Amniotic stem cell (primary cell): ENCODE measurements at regions not wholly inside any gene's neighbourhood (a gene's known extent, or its start where the extent isn't known, plus 50 kb on each side); places are given as distances from the start of the nearest gene placed in this dataset.

Experiments used
- DNase-seq: peaks from one replicate; lab custom pipeline; 2025; lab: John Stamatoyannopoulos, UW

GRCh38 chr2:71936076-71937030 is 211.3 kb downstream of the CYP26B1 start:
- DNase-seq: no peak

GRCh38 chr2:71935262-71935848 is 212.3 kb downstream of the CYP26B1 start:
- DNase-seq: no peak

GRCh38 chr2:71934595-71935261 is 212.9 kb downstream of the CYP26B1 start:
- DNase-seq: no peak

- no peak for DNase-seq
Measured at GRCh38 chr2:71934320-71934593, 213.4 kb downstream of the CYP26B1 start.

GRCh38 chr2:71933467-71934319 is 214.0 kb downstream of the CYP26B1 start:
- no peak for DNase-seq

- DNase-seq: no peak
Measured at GRCh38 chr2:71932780-71933466, 214.7 kb downstream of the CYP26B1 start.

GRCh38 chr2:71932037-71932779 is 215.5 kb downstream of the CYP26B1 start:
- no peak for DNase-seq

- DNase-seq: no peak
Measured at GRCh38 chr2:71930049-71930681, 217.5 kb downstream of the CYP26B1 start.

- no peak for DNase-seq
Measured at GRCh38 chr2:71929482-71929772, 218.2 kb downstream of the CYP26B1 start.

GRCh38 chr2:71928734-71929481 is 218.8 kb downstream of the CYP26B1 start:
- DNase-seq: no peak

- DNase-seq: no peak
Measured at GRCh38 chr2:71927757-71928715, 219.6 kb downstream of the CYP26B1 start.

GRCh38 chr2:71926876-71927756 is 220.5 kb downstream of the CYP26B1 start:
- DNase-seq: no peak

- no peak for DNase-seq
Measured at GRCh38 chr2:71926089-71926447, 221.6 kb downstream of the CYP26B1 start.

- no peak for DNase-seq
Measured at GRCh38 chr2:71925268-71926088, 222.2 kb downstream of the CYP26B1 start.

GRCh38 chr2:71923887-71924533 is 223.7 kb downstream of the CYP26B1 start:
- DNase-seq: no peak

- DNase-seq: no peak
Measured at GRCh38 chr2:71923143-71923525, 224.5 kb downstream of the CYP26B1 start.
